HG03064 (cell line): ENCODE measurements at regions not wholly inside any gene's neighbourhood (a gene's known extent, or its start where the extent isn't known, plus 50 kb on each side); places are given as distances from the start of the nearest gene placed in this dataset.

Source experiments
- ATAC-seq: cut with Tn5 transposase; IDR thresholded peaks from one replicate; pipeline ENCODE4 v1.9.1; 2021; ENCODE audit warnings: low read depth; ENCODE audit not compliant: unreplicated experiment

- no peak for ATAC-seq
These were observed 337.2 kb downstream of the HACE1 start for GRCh38 chr6:104522533-104522932.

GRCh38 chr6:104521176-104521575, 338.5 kb downstream of the HACE1 start:
- ATAC-seq, result no peak

GRCh38 chr6:104519566-104519965, 340.2 kb downstream of the HACE1 start:
- no peak for ATAC-seq

GRCh38 chr6:104509355-104509754, 350.4 kb downstream of the HACE1 start:
- ATAC-seq, result no peak

- no peak for ATAC-seq
These were observed 353.3 kb downstream of the HACE1 start for GRCh38 chr6:104506429-104506828.

GRCh38 chr6:104505838-104506237, 353.9 kb downstream of the HACE1 start:
- no peak for ATAC-seq

GRCh38 chr6:104500265-104500664, 359.5 kb downstream of the HACE1 start:
- ATAC-seq, result no peak

- no peak for ATAC-seq
These were observed 373.7 kb downstream of the HACE1 start for GRCh38 chr6:104486035-104486434.

GRCh38 chr6:104484626-104485025, 375.1 kb downstream of the HACE1 start:
- ATAC-seq, result no peak

- no peak for ATAC-seq
These were observed 375.5 kb downstream of the HACE1 start for GRCh38 chr6:104484191-104484590.

- no peak for ATAC-seq
These were observed 376.4 kb downstream of the HACE1 start for GRCh38 chr6:104483225-104483834.

GRCh38 chr6:104477569-104477968, 382.1 kb downstream of the HACE1 start:
- ATAC-seq, result no peak

GRCh38 chr6:104473021-104473429, 386.7 kb downstream of the HACE1 start:
- ATAC-seq, result no peak

GRCh38 chr6:104472021-104472901, 387.5 kb downstream of the HACE1 start:
- ATAC-seq, result no peak

- ATAC-seq, result no peak
These were observed 393.4 kb downstream of the HACE1 start for GRCh38 chr6:104466306-104466705.

- no peak for ATAC-seq
These were observed 396.7 kb downstream of the HACE1 start for GRCh38 chr6:104462811-104463599.

- ATAC-seq, result no peak
These were observed 398.8 kb downstream of the HACE1 start for GRCh38 chr6:104460738-104461483.

GRCh38 chr6:104459543-104459942, 400.2 kb downstream of the HACE1 start:
- ATAC-seq, result no peak

- no peak for ATAC-seq
These were observed 409.8 kb downstream of the HACE1 start for GRCh38 chr6:104449918-104450317.
